ENCODE measurements at regions not wholly inside any gene's neighbourhood (a gene's known extent, or its start where the extent isn't known, plus 50 kb on each side); places are given as distances from the start of the nearest gene placed in this dataset.

DNA sequence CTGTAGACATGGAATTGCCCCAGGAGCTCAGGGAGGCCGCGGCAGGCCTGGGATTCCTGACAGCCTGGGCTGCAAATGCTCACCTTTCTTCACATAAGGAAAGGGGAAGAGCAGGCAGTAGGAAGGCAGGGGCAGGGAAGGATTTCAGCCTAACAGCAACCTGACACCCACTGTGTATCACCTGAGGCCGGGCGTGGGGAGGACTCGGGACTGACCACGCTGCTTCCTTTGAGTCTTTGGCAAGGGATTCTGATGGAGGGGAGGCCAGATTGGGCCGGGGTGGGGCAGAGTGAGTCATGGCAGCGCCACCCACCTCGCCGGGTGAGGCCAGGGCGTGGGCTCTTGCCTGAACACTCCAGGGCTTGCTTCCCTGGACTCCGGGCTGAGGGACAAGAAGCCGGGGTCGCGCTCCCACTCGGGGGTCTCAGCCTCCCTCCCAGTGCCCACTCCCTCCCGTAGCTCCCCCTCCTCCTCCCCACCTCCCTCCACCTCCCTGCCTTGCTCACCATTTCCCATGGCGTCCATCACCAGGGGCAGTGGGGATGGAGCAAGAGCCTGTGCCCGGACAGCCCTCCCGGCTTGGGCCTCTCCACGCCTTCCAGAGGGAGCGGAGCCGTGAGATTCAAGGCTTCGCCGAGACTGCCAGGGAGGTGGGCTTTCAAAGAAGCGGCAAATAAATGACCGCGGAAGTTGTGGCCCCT is 247.9 kb upstream of the RTL1 start:
- no peak for DNase-seq

DNA sequence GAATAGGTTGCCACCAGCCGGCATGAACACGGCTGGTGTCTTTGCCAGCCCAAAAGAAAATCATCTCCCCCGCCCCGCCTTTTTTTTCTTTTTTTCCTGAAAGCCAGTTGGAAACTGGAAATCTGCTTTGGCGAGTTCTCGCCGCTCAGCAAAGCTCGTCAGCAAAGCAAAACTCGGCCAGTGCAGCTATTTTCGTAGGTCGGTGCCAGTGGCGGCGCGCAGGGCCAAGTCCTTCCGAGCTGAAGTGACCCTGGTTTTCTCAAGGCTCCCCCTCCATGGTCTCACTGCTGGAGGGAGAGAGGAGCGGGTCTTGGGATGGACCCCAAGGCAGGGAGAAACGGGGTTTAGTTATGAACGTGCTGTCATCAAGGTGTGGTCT is 248.4 kb upstream of the RTL1 start:
- DNase-seq: no peak

DNA sequence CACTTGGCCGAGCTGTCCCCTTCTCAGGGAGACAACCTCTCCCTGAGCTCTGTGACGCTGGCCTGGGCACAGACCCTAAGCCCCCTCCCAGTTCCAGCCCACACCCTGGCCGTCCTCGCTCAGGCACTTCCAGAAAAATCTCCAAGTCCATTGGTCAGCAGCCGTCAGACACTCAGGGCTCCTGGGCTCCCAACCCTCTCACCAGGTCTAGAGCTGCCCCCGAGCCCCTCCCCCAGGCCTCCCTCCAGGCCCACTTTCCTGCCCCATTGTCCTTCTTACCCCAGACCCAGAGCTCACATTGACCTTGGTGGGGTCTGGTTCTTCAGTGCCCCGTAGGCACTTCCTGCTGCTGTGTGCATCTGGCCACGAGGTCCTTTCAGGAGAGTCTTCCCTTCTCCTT is 249.3 kb upstream of the RTL1 start:
- DNase-seq: no peak

DNA sequence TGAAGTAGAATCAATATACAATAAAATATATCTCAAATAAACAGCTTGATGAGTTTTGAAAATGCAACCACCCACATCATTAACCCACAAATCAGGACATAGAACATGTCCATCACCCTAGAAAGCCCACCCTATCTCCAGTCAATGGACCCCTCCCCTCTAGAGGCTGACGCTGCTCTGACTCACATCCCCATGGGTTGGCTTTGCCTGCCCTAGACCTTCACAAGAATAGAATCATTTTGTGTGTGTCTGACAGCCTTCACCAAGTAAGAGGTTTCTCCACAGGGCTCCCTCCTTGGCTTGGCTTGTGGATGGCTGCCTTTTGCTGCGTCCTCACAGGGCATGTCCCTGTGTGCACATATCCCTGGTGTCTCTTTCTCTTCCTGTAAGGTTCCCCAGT is 250.2 kb upstream of the RTL1 start:
- no peak for DNase-seq

DNA sequence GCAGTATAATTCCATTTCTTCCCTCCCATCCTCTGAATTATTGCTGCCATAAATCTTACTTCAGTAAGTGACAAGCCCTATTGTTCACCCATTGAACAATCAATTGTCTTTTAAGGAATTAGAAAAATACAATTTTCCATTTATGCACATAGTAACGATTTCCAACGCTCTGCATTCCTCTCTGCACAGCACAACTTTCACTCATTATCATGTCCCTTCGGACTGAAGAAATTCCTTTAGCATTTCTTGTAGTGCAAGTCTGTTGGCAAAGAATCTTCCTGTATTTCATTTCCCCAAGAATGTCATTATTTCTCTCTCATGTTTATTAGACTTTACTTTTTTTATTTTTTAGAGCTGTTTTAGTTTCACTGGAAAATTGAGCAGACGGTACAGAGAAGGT is 252.1 kb upstream of the RTL1 start:
- no peak for DNase-seq

DNA sequence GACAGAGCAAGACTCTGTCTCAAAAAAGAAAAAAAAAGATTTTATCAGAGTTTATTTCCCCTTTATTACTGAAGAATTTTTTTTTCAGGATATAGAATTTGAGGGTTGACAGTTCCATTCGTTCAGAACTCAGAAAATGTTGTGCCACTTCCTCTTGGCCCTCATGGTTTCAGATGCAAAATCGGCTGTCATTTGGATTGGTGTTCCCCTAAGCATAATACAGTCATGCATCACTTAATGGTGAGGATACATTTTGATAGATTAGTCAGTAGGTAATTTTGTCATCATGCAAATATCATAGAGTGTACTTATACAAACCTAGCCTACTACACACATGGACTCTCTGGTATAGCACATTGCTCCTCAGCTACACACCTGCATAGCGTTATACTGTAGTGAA is 263.9 kb upstream of the RTL1 start:
- no peak for DNase-seq

DNA sequence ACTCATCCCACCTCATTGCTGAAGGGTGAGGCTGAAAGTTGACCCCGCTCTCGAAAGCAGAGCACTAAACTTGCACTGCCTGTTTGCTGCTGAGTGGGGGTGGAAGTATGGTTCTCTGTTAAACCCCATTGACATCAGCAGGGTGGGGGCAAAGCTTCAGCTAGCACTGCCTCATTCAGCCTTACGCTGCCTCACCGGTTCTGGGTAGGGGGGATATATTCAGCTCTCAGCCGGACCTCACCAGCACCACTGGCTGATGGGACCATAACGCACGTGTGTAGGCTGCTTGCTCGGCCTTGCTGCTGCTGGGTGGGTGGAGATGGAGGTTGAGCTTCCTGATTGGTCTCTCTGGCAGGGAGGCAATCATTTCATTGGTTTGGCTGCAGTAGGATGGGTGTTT is 265.7 kb upstream of the RTL1 start:
- no peak for DNase-seq

DNA sequence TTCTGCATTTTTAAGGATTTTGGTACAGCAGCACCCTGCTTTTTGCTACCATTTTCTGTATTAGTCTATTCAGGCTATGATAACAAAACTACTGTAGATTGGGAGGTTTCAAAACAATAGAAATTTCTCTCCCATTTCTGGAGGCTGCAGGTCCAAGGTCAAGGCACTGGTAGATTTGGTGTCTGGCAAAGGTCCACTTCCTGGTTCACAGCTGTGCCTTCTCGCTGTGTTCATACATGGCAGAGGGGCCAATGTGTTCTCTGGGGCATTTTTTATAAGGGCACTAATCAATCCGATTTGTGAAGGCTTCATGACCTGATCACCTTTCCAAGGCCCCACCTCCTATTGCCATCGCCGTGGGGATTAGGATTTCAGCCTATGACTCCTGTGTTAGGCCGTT is 268.1 kb upstream of the RTL1 start:
- DNase-seq: no peak

DNA sequence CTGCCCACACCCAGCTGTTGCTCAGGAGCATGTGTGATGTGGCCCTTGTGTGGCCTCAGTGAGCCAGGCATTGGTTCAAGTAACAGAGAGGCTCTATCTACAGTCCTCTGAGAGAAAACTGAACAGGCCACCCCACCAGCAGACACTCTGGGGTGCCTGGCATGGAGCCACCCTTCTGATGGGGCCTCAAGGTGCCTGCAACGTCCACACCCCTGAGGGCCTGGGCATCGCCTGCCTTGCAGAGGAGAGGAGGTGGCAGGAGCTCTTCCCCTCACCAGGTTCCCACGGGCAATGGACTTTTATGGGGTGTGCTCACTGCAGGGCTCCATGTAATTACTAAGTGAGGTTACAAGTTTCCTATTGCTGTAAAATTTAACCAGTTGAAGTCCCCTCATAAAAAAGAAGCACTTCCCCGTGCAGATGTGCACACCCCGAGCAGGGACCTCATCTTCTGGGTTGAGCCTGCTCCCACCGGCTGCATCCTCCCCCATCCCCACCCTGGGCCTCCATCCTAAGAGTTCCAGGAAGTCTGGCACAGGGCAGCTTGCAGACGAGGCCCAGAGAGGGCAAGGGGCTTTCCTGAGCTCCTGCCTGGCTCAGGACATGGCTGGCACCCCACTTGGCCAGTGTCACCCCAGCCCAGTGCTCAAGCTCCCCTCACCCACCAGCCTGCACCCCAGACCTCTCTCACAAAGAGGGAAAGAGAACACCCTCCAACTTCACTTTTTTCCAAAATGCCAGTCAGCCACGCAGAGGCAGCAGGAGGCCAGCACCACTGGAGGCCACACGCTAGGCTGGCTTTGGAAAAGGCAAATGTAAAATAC is 270.4 kb upstream of the RTL1 start:
- DNase-seq: no peak

DNA sequence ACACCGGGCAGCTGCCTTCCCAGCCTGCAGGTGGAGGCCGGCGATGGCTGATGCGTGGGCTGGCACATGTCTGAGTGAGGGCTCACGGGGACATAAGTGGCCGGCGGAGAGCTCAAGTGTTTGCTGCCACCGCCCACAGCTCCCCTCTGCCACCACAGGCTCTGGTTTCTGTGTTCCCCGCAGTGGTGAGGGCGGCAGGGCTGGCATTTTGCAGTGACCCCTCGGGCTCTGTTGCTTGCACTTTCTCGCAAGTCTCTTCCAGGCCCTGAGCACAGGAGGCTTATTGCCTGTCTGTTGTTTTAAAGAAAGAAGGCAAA is 271.0 kb upstream of the RTL1 start:
- DNase-seq: peak; percentile 48

DNA sequence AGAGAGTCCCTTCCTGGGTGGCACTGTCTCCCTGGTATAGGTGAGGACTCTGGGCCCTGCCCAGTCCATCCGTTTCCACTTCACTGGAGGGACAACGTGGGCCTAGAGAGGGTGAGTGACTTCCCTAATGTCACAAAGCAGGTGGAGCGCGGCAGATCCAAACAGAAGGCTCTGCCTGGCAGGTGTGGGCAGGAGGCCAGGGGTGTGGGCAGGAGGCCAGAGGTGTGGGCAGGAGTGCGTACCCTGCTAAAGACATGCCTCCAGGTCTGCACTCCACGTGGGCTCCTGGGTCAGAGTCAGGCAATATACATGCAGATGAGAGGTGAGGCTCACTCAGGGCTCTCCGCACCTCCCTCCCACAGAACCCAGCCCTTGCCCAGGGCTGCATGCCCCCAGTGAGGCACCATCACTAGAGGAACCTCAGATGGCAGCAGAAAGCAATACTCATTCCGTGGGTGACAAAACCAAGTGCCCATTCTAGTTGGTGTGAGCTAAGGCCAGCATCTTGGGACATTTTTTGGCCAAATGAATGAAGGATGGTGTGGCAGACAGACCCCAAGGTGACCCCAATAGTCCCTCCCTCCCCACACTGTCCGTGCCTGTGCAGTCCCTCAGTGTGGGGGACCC is 271.6 kb upstream of the RTL1 start:
- DNase-seq: peak; percentile 54

DNA sequence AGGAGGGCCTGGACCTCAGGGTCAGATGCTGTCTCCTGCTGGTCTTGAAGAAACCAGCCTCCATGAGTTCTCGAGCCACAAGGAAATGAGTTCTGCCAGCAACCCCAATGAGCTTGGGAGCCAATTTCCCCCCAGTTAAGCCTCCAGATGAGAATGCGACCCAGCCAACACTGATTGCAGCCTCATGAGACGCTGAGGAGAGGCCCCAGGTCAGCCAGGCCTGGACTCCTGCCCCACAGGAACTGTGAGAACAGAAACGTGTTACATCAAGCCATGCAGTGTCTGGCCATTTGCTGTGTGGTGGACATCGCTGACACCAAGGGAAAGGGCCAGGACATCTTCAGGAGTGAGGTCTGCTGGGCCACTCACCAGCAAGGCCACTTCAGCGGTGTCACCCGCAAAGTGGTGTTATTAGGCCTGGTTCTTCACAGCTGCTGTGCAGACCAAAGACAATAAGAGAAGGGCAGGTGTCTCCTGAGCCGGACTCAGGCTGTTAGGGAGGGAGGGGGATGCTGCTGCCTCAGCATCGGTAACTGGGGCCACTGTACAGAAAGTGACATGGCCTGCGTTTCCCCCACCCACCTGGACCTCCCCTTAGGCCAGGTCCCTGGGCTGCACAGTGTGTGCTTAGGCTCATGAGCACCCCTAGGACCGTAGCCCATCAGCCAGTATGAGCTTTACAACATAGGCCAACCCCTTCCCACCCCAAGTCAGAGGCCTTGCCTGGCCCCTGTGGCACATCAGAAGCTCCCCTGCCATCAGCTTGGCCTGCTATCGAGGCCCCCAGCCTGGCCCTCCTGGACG is 272.4 kb upstream of the RTL1 start:
- no peak for DNase-seq

DNA sequence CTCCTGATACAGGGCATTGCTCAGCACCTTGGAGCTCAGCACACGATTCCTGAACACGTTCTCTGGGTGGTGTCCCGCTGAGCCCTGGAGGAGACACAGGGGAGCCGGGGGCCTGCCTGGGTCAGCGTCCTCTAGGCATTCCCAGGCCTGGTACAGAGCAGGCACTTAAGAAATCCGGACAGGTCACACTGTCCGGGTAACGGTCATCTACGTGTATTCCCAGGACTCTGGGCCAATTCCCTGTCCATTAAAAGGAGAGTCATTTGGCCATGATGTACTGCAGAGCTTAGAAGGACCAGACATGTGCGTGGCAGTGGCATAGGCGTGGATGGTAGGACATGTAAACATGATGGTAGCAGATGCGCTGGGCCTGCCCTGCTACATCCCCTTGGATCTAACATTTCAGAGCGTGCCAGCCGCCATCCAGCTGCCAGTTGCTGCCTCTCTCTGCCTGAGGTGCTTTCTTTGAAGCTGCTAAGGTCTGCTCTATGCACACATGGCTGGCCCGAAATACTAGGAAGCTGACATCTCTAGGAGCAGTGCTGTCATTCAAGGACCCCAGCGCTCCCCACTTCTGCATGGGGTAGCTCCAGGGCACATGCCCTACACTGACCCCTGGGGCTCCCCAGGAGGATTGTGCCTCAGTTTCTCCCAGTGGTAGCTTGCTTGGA is 273.1 kb upstream of the RTL1 start:
- no peak for DNase-seq

DNA sequence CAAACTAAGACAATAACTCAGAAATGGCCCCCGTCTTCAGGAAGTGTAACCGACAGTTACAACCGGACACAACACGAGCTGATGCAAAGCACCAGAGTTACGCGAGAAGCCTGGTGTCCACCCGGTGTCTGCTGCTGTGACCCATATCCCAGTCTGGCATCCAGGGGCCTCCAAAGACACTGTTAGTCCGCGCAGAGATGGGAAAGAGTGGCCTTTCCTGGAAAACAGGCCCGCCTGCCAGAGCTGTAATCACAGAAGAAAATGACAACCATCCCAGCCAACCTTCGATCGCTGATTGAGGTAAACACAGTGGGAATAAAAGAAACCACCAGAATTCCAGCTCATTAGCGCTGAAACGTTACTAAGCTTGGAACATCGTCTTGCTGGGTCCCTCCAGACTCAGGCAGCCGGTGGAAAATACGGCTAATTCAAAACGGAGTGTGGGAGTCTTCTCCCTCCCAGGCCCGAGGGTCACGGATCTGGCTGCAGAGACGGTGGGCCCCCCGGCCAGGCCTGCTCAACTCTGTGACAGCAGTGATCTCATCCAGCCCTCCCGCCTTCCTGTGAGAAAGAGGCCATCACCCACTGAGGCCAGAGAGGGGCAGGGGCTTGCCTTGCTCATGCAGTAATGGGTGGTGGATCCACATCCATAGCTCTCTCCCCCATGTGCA is 273.9 kb upstream of the RTL1 start:
- DNase-seq: no peak

DNA sequence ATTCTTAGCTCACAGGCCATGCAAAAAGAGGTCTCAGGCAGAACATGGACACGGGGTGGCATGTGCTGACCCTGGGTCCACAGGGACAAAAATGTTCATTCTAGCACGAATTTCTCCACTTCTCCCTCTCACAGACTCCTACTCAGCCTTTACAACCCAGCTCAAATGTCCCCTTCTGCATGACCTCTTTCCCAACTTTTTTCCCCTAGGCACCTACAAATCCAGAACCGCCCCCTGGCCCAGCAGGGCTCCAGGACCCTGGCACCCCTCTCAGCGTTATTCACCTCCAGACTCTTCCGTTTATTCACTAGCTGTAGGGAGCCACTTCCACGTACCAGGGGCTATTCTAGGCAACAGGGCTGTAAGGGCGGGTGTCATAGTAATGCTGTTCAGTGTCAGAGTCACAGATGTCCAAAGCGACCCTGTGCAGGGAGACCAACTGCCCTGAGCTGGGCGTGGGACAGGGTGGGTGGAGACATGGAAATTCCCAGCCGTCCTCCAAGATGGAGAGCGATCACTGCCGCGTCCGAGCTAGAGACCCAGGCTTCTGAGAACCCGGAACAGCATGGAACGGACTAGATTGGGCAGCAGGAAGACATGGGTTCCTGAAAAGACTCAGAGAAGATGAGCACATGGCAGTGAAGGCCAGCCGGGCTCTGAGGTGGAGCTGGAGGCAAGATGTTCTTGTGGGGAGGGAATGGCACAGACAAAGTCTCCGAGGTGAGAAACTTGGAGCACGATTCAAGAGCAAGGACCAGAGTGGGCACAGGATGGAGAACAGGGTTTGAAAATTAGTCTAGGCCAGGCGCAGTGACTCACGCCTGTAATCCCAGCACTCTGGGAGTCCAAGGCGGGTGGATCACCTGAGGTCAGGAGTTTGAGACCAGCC is 274.9 kb upstream of the RTL1 start:
- no peak for DNase-seq

DNA sequence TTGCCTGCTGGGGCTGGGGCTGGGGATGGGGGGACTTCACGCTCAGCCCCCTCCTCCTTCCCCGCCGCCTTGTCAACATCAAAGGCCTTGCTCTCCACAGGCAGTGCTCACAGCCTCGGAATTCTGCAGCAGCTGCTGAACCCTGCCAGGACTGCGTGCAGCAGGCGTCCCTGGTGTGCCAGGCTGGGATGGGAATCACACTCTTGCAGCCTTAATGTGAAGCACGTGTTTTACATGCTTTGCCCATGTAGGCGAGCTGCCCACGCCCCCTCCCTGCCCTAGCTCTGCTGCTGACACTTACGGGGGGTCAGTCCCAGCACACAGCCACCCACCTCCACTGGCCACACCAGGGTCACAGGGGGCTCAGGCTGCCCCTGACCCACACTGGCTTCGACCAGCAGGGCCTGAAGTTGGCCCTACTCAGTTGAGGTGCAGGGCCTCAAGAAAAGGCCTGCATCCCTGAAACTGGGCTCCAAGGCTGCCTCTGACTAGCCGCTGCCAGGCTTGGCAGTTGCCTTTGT is 276.2 kb upstream of the RTL1 start:
- no peak for DNase-seq

DNA sequence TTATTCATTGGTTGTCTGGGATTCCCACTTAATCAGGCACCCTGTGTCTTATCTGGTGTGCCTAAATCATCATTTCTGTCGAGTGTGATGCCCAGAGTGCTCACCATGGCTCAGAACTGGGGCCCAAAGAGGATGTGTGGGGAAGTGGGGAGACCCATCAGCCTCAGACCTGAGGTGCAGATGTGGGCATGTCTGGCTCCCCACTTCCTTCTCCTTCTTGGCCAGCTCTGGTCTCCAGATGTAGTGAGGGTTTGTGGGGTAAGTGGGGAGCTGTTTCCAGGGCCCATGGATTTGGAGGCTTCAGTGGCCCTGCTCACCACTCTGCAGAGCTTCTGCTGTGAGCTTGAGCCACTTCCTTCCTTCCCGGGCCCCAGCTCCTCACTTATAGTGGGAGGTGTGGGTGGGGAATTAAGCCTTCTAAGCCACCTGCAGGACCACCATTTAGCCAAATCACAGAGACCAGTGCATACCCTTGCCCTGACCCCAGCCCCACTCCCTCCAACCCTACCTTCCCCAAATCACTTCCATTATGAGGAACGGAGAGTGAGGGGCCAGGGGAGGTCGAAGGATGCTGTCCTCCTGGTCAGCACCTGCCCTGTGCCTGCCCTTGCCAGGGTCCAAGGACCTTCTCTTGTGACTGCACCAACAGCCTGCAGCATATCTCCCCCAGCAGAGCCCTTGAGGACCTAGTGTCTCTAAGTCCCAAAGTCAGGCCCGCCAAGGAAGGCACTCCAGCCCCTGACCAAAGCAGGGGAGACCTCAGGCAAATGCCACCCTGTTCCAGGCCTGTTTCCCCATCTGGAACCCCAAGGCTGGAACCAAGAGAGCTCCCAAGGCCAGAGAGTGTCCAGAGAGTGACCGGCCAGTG is 278.2 kb upstream of the RTL1 start:
- no peak for DNase-seq

DNA sequence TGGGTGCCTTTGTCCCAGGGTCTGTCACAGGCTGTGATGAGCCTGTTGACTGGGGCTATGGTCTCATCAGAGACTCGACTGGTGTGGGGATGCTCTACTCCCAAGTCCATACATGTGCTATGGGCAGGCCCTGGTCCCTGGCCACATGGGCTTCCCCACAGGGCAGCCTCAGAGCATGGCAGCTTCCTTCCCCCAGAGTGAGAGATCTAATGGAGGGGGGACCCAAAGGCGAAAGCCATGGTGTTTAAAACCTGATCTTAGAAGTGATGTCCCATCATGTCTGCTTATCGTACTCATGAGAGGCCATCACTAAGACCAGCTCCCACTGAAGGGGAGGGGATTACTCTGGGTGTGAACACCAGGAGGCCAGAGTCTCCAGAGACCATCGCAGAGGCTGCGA is 279.0 kb upstream of the RTL1 start:
- no peak for DNase-seq

DNA sequence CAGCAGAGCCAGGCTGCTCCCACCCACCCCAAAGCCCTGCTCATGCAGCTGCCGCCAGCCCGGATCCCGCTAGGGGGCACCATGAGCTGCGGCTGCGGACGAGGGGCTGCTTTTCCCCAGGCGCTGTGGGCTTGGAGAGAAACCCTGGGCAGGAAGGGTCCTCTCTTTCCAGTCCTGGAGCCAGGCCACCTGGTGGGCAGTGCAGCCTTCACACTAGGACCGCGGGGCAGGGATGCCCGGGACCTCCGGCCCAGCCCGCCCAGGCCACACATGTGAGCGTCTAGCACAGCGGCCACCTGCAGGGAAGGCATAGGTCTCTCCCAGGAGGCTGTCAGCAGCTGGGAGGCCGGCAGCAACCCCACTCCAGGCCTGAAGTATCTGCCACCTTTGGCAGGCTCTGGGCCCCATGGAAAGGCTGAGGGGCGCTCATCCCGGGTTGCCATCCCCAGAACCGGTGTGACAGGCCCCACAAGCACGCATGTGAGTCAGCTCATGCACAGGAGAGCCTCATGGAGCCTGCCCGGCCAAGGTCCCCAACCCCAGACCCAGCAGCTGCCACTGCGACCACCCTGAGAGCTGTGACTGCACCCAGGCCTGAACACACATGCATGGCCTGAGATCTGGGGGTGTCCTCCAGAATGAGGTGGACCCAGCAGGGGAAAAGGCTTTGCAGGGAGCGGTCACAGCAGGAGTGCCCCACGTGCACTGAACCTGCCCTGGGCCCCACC is 280.0 kb upstream of the RTL1 start:
- DNase-seq: no peak

DNA sequence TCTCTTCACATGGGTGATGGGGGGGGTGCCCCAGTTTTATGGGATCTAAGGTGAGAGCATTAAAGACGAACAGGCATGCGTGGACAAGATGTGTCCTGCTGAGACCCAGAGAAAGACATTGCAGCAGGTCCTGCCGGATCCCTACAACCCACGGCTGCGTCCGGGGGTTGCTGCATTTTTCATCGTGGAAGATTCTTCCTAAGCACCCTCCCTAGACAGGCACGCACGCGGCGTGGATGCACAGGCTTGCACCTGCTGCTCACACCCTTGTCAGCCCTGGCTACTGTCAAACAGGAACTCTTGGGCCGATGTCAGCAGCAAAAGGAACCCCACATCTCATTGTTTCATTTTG is 280.6 kb upstream of the RTL1 start:
- no peak for DNase-seq

Measured in DMS153 (cell line).